ENCODE measurements at regions not wholly inside any gene's neighbourhood (a gene's known extent, or its start where the extent isn't known, plus 50 kb on each side); places are given as distances from the start of the nearest gene placed in this dataset.

GRCh38 chr10:30793093-30793492 lies 163.5 kb upstream of the LYZL2 start:
- H2BK15ac ChIP-seq (replicated peaks; ENCODE audit: low read depth), result no peak overlapping the region
- H3K4me3 ChIP-seq (ENCODE audit: low read length), result no peak overlapping the region
- H3K9ac ChIP-seq (ENCODE audit: low read length), result no peak overlapping the region
- H3K4me1 ChIP-seq (ENCODE audit: control insufficient read depth, low read depth, low read length), result no peaks in the 10 kb centered on the region
- no peak overlapping the region for H2AK5ac ChIP-seq (ENCODE audit: low read length)
- H2BK120ac ChIP-seq (ENCODE audit: low read depth, low read length), result no peak overlapping the region
- no peaks in the 10 kb centered on the region for H3K79me1 ChIP-seq (ENCODE audit: low read length)
- H3K27ac ChIP-seq (ENCODE audit: low read depth, low read length), result no peak overlapping the region
- H3K56ac ChIP-seq (ENCODE audit: low read length), result no peak overlapping the region
- H3K23ac ChIP-seq (ENCODE audit: low read length), result no peak overlapping the region
- no peak for DNase-seq
- H3K79me2 ChIP-seq (ENCODE audit: control insufficient read depth, insufficient read depth, low read length), result no peaks in the 10 kb centered on the region
- no peak overlapping the region for H4K5ac ChIP-seq (ENCODE audit: low read length)
- H3K4me2 ChIP-seq (ENCODE audit: low read length), result no peak overlapping the region
- no peak overlapping the region for H2BK5ac ChIP-seq (ENCODE audit: low read length)
- no peaks in the 10 kb centered on the region for H3K27me3 ChIP-seq (ENCODE audit: insufficient read depth, low read length, poor library complexity)
- no CpG with 5 or more reads among the region's 3 CpGs for WGBS (ENCODE audit: extremely low coverage, insufficient coverage, low lambda C conversion rate)
- H3K36me3 ChIP-seq (ENCODE audit: control insufficient read depth, insufficient read depth, low read length), result no peaks in the 10 kb centered on the region
- no peak overlapping the region for H4K8ac ChIP-seq (ENCODE audit: low read depth, low read length)
- H3K4ac ChIP-seq (ENCODE audit: low read depth, low read length), result no peak overlapping the region
- H3K18ac ChIP-seq (ENCODE audit: low read length), result no peak overlapping the region

DNA sequence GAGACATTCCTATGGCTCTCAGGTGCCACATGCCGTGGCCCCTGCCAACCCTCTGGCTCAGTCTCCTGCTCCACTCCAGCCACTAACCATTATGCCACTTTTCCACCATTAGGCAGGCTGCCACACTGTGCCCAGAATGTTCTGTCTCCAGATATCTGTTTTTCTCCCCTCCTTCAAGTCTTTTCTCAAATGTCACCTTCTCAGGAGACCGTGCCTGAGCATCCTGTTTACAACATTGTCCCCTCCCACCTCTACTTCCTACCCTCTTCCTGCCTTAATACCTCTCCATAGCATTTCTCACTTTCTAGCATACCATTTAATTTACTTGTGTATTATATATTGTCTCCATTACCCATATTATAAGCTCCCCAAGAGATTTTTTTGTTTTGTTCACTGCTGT lies 162.5 kb upstream of the LYZL2 start:
- no peaks in the 10 kb centered on the region for H3K27me3 ChIP-seq (ENCODE audit: insufficient read depth, low read length, poor library complexity)
- no peak overlapping the region for H3K4ac ChIP-seq (ENCODE audit: low read depth, low read length)
- H2BK15ac ChIP-seq (replicated peaks; ENCODE audit: low read depth), result no peak overlapping the region
- H3K36me3 ChIP-seq (ENCODE audit: control insufficient read depth, insufficient read depth, low read length), result no peaks in the 10 kb centered on the region
- no peak overlapping the region for H3K4me2 ChIP-seq (ENCODE audit: low read length)
- H2BK5ac ChIP-seq (ENCODE audit: low read length), result no peak overlapping the region
- no peak overlapping the region for H3K9ac ChIP-seq (ENCODE audit: low read length)
- H3K27ac ChIP-seq (ENCODE audit: low read depth, low read length), result no peak overlapping the region
- no peak overlapping the region for H3K4me3 ChIP-seq (ENCODE audit: low read length)
- no peak overlapping the region for H3K56ac ChIP-seq (ENCODE audit: low read length)
- no peak overlapping the region for H3K18ac ChIP-seq (ENCODE audit: low read length)
- WGBS (ENCODE audit: extremely low coverage, insufficient coverage, low lambda C conversion rate), result no CpG with 5 or more reads among the region's 2 CpGs
- no peaks in the 10 kb centered on the region for H3K79me1 ChIP-seq (ENCODE audit: low read length)
- no peak overlapping the region for H3K23ac ChIP-seq (ENCODE audit: low read length)
- no peak overlapping the region for H2AK5ac ChIP-seq (ENCODE audit: low read length)
- no peak overlapping the region for H4K5ac ChIP-seq (ENCODE audit: low read length)
- H3K4me1 ChIP-seq (ENCODE audit: control insufficient read depth, low read depth, low read length), result no peaks in the 10 kb centered on the region
- DNase-seq, result no peak
- no peak overlapping the region for H4K8ac ChIP-seq (ENCODE audit: low read depth, low read length)
- H2BK120ac ChIP-seq (ENCODE audit: low read depth, low read length), result no peak overlapping the region
- no peaks in the 10 kb centered on the region for H3K79me2 ChIP-seq (ENCODE audit: control insufficient read depth, insufficient read depth, low read length)

DNA sequence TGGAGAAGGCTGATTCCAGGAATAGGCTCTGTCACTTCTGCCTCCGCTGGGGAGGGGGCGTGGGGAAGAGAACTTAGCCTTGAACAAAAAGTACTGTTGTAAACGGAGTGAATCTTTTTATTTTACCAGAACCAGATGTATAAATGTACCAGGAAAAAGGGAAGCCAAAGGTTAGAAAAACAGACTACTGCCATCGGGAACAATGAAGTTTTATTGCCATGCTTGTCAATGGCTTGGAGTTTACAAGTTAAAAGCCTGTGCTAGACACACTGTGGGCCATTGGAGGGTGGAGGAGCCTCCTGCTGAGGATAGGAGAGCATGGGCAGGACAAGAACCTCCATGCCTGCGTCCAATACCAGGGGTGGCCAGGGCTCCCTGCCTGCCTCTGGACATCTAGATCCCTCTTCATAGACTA lies 161.7 kb upstream of the LYZL2 start:
- Histone ChIP-seq H3K4ac (ENCODE audit: low read depth, low read length) (no peak overlapping the region), H2AK5ac (ENCODE audit: low read length) (no peak overlapping the region), H3K9ac (ENCODE audit: low read length) (no peak overlapping the region), H3K4me2 (ENCODE audit: low read length) (no peak overlapping the region), H3K4me1 (ENCODE audit: control insufficient read depth, low read depth, low read length) (no peaks in the 10 kb centered on the region), H3K79me2 (ENCODE audit: control insufficient read depth, insufficient read depth, low read length) (no peaks in the 10 kb centered on the region), H2BK5ac (ENCODE audit: low read length) (no peak overlapping the region), H4K5ac (ENCODE audit: low read length) (no peak overlapping the region), H2BK120ac (ENCODE audit: low read depth, low read length) (no peak overlapping the region), H3K79me1 (ENCODE audit: low read length) (no peaks in the 10 kb centered on the region), H3K36me3 (ENCODE audit: control insufficient read depth, insufficient read depth, low read length) (no peaks in the 10 kb centered on the region), H3K18ac (ENCODE audit: low read length) (no peak overlapping the region), H3K27me3 (ENCODE audit: insufficient read depth, low read length, poor library complexity) (no peaks in the 10 kb centered on the region), H3K4me3 (ENCODE audit: low read length) (no peak overlapping the region), H3K23ac (ENCODE audit: low read length) (no peak overlapping the region), H2BK15ac (replicated peaks; ENCODE audit: low read depth) (no peak overlapping the region), H3K56ac (ENCODE audit: low read length) (no peak overlapping the region), H3K27ac (ENCODE audit: low read depth, low read length) (no peak overlapping the region), H4K8ac (ENCODE audit: low read depth, low read length) (no peak overlapping the region)
- DNase-seq, result no peak
- no CpG with 5 or more reads among the region's 5 CpGs for WGBS (ENCODE audit: extremely low coverage, insufficient coverage, low lambda C conversion rate)

DNA sequence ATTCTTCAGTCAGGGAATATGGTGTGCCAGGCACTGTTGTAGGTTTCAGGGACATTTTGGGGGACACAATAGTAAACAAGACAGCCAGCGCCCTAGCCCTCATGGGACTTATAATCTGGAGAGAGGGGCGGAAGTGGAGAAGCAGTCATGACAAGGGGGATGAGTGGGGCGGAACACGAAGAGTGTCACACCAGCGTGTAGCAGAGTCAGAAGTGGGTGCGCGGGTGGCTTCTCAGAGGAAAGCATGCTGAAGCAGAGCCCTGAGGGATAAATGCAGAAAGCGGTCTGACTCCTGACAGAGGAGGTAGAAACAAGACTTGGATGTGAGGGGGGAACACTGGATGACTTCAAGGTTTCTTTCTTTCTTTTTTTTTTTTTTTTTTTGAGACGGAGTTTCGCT lies 160.3 kb upstream of the LYZL2 start:
- no peak for DNase-seq
- Histone ChIP-seq H3K27ac (ENCODE audit: low read depth, low read length) (no peak overlapping the region), H2BK15ac (replicated peaks; ENCODE audit: low read depth) (no peak overlapping the region), H3K9ac (ENCODE audit: low read length) (no peak overlapping the region), H3K79me1 (ENCODE audit: low read length) (no peaks in the 10 kb centered on the region), H3K4me2 (ENCODE audit: low read length) (no peak overlapping the region), H3K23ac (ENCODE audit: low read length) (no peak overlapping the region), H2AK5ac (ENCODE audit: low read length) (no peak overlapping the region), H2BK5ac (ENCODE audit: low read length) (no peak overlapping the region), H2BK120ac (ENCODE audit: low read depth, low read length) (no peak overlapping the region), H3K27me3 (ENCODE audit: insufficient read depth, low read length, poor library complexity) (no peaks in the 10 kb centered on the region), H3K79me2 (ENCODE audit: control insufficient read depth, insufficient read depth, low read length) (no peaks in the 10 kb centered on the region), H3K36me3 (ENCODE audit: control insufficient read depth, insufficient read depth, low read length) (no peaks in the 10 kb centered on the region), H3K4me3 (ENCODE audit: low read length) (no peak overlapping the region), H4K5ac (ENCODE audit: low read length) (no peak overlapping the region), H3K56ac (ENCODE audit: low read length) (no peak overlapping the region), H3K4me1 (ENCODE audit: control insufficient read depth, low read depth, low read length) (no peaks in the 10 kb centered on the region), H4K8ac (ENCODE audit: low read depth, low read length) (no peak overlapping the region), H3K18ac (ENCODE audit: low read length) (no peak overlapping the region), H3K4ac (ENCODE audit: low read depth, low read length) (no peak overlapping the region)
- no CpG with 5 or more reads among the region's 10 CpGs for WGBS (ENCODE audit: extremely low coverage, insufficient coverage, low lambda C conversion rate)

GRCh38 chr10:30788307-30788706 lies 158.8 kb upstream of the LYZL2 start:
- H4K8ac ChIP-seq (ENCODE audit: low read depth, low read length), result no peak overlapping the region
- H2BK120ac ChIP-seq (ENCODE audit: low read depth, low read length), result no peak overlapping the region
- no peak overlapping the region for H3K27ac ChIP-seq (ENCODE audit: low read depth, low read length)
- no peak overlapping the region for H3K9ac ChIP-seq (ENCODE audit: low read length)
- no peak overlapping the region for H3K56ac ChIP-seq (ENCODE audit: low read length)
- H3K4me2 ChIP-seq (ENCODE audit: low read length), result no peak overlapping the region
- no peak overlapping the region for H2AK5ac ChIP-seq (ENCODE audit: low read length)
- no peak for DNase-seq
- no peaks in the 10 kb centered on the region for H3K4me1 ChIP-seq (ENCODE audit: control insufficient read depth, low read depth, low read length)
- no peak overlapping the region for H3K4ac ChIP-seq (ENCODE audit: low read depth, low read length)
- no peak overlapping the region for H2BK15ac ChIP-seq (replicated peaks; ENCODE audit: low read depth)
- H3K18ac ChIP-seq (ENCODE audit: low read length), result no peak overlapping the region
- H3K4me3 ChIP-seq (ENCODE audit: low read length), result no peak overlapping the region
- H3K79me2 ChIP-seq (ENCODE audit: control insufficient read depth, insufficient read depth, low read length), result no peaks in the 10 kb centered on the region
- H3K79me1 ChIP-seq (ENCODE audit: low read length), result no peaks in the 10 kb centered on the region
- no CpG with 5 or more reads among the region's 3 CpGs for WGBS (ENCODE audit: extremely low coverage, insufficient coverage, low lambda C conversion rate)
- H3K27me3 ChIP-seq (ENCODE audit: insufficient read depth, low read length, poor library complexity), result no peaks in the 10 kb centered on the region
- no peaks in the 10 kb centered on the region for H3K36me3 ChIP-seq (ENCODE audit: control insufficient read depth, insufficient read depth, low read length)
- no peak overlapping the region for H4K5ac ChIP-seq (ENCODE audit: low read length)
- no peak overlapping the region for H3K23ac ChIP-seq (ENCODE audit: low read length)
- H2BK5ac ChIP-seq (ENCODE audit: low read length), result no peak overlapping the region

- Histone ChIP-seq H3K27me3 (ENCODE audit: insufficient read depth, low read length, poor library complexity) (no peaks in the 10 kb centered on the region), H3K4me3 (ENCODE audit: low read length) (no peak overlapping the region), H3K36me3 (ENCODE audit: control insufficient read depth, insufficient read depth, low read length) (no peaks in the 10 kb centered on the region), H4K8ac (ENCODE audit: low read depth, low read length) (no peak overlapping the region), H2BK5ac (ENCODE audit: low read length) (no peak overlapping the region), H2BK15ac (replicated peaks; ENCODE audit: low read depth) (no peak overlapping the region), H3K23ac (ENCODE audit: low read length) (no peak overlapping the region), H3K27ac (ENCODE audit: low read depth, low read length) (no peak overlapping the region), H3K79me2 (ENCODE audit: control insufficient read depth, insufficient read depth, low read length) (no peaks in the 10 kb centered on the region), H4K5ac (ENCODE audit: low read length) (no peak overlapping the region), H3K56ac (ENCODE audit: low read length) (no peak overlapping the region), H3K4me2 (ENCODE audit: low read length) (no peak overlapping the region), H2AK5ac (ENCODE audit: low read length) (no peak overlapping the region), H3K9ac (ENCODE audit: low read length) (no peak overlapping the region), H3K4ac (ENCODE audit: low read depth, low read length) (no peak overlapping the region), H3K18ac (ENCODE audit: low read length) (no peak overlapping the region), H2BK120ac (ENCODE audit: low read depth, low read length) (no peak overlapping the region), H3K4me1 (ENCODE audit: control insufficient read depth, low read depth, low read length) (no peaks in the 10 kb centered on the region), H3K79me1 (ENCODE audit: low read length) (no peaks in the 10 kb centered on the region)
- no peak for DNase-seq
- no CpG with 5 or more reads among the region's 2 CpGs for WGBS (ENCODE audit: extremely low coverage, insufficient coverage, low lambda C conversion rate)
Observed at GRCh38 chr10:30786906-30787305, 157.4 kb upstream of the LYZL2 start.

All from mesendoderm (in vitro differentiated cells).